Stimulated activated memory B cell treated with anti-CD40 and anti-IgM and Interleukin-4, amounts not matched to agents 10 μg/mL and 1 μg/mL and 100 μg/mL, for 72 hours (primary cell): ENCODE measurements at regions not wholly inside any gene's neighbourhood (a gene's known extent, or its start where the extent isn't known, plus 50 kb on each side); places are given as distances from the start of the nearest gene placed in this dataset.

Experiments used
- ATAC-seq: fragments of 150-1000 bp; cut with Tn5 transposase; 2 replicates; pipeline ENCODE4 v1.10.0; 2021
- H3K27ac Mint-ChIP-seq: one replicate; pipeline ENCODE4 v1.8.0; 2022; ENCODE audit warnings: mild to moderate bottlenecking, mixed read lengths
- H3K27me3 Mint-ChIP-seq: one replicate; pipeline ENCODE4 v1.8.0; 2022; ENCODE audit warnings: mixed read lengths
- H3K36me3 Mint-ChIP-seq: one replicate; pipeline ENCODE4 v1.8.0; 2022; ENCODE audit warnings: mixed read lengths
- H3K4me1 Mint-ChIP-seq: one replicate; pipeline ENCODE4 v1.8.0; 2022; ENCODE audit warnings: mixed read lengths
- H3K4me3 Mint-ChIP-seq: one replicate; pipeline ENCODE4 v1.8.0; 2022; ENCODE audit warnings: mild to moderate bottlenecking, moderate library complexity, mixed read lengths
- H3K9me3 Mint-ChIP-seq: one replicate; pipeline ENCODE4 v1.8.0; 2022; ENCODE audit warnings: mixed read lengths

- no peaks in the 10 kb centered on the region for H3K9me3 Mint-ChIP-seq
- H3K27me3 Mint-ChIP-seq, result no peaks in the 10 kb centered on the region
- H3K4me1 Mint-ChIP-seq, result no peaks in the 10 kb centered on the region
- no peak overlapping the region for H3K27ac Mint-ChIP-seq
- no peak overlapping the region for H3K4me3 Mint-ChIP-seq
- no peak for ATAC-seq
- H3K36me3 Mint-ChIP-seq, result no peaks in the 10 kb centered on the region
Measured at GRCh38 chr4:117376692-117377091, 291.3 kb upstream of the TRAM1L1 start.

GRCh38 chr4:117378942-117379341, 293.6 kb upstream of the TRAM1L1 start:
- no peak for ATAC-seq
- no peak overlapping the region for H3K27ac Mint-ChIP-seq
- no peaks in the 10 kb centered on the region for H3K36me3 Mint-ChIP-seq
- no peaks in the 10 kb centered on the region for H3K27me3 Mint-ChIP-seq
- no peak overlapping the region for H3K4me3 Mint-ChIP-seq
- no peaks in the 10 kb centered on the region for H3K4me1 Mint-ChIP-seq
- H3K9me3 Mint-ChIP-seq, result no peaks in the 10 kb centered on the region

GRCh38 chr4:117383468-117383867, 298.1 kb upstream of the TRAM1L1 start:
- Mint-ChIP-seq H3K27me3 (no peaks in the 10 kb centered on the region), H3K9me3 (no peaks in the 10 kb centered on the region), H3K27ac (no peak overlapping the region), H3K4me3 (no peak overlapping the region), H3K36me3 (no peaks in the 10 kb centered on the region), H3K4me1 (no peaks in the 10 kb centered on the region)
- ATAC-seq, result no peak

GRCh38 chr4:117385526-117385925, 300.1 kb upstream of the TRAM1L1 start:
- Mint-ChIP-seq H3K4me3 (no peak overlapping the region), H3K36me3 (no peaks in the 10 kb centered on the region), H3K9me3 (no peaks in the 10 kb centered on the region), H3K4me1 (no peaks in the 10 kb centered on the region), H3K27me3 (no peaks in the 10 kb centered on the region), H3K27ac (no peak overlapping the region)
- no peak for ATAC-seq

- Mint-ChIP-seq H3K27me3 (no peaks in the 10 kb centered on the region), H3K4me3 (no peak overlapping the region), H3K9me3 (no peaks in the 10 kb centered on the region), H3K4me1 (no peaks in the 10 kb centered on the region), H3K36me3 (no peaks in the 10 kb centered on the region), H3K27ac (no peak overlapping the region)
- no peak for ATAC-seq
Measured at GRCh38 chr4:117387072-117387471, 301.7 kb upstream of the TRAM1L1 start.

- H3K27me3 Mint-ChIP-seq, result no peaks in the 10 kb centered on the region
- no peaks in the 10 kb centered on the region for H3K4me1 Mint-ChIP-seq
- H3K4me3 Mint-ChIP-seq, result no peak overlapping the region
- H3K36me3 Mint-ChIP-seq, result no peaks in the 10 kb centered on the region
- H3K27ac Mint-ChIP-seq, result no peak overlapping the region
- peaks cover 3% of the 10 kb centered on the region for H3K9me3 Mint-ChIP-seq
- ATAC-seq, result no peak
Measured at GRCh38 chr4:117400039-117400835, 314.9 kb upstream of the TRAM1L1 start.

GRCh38 chr4:117412661-117413060, 327.3 kb upstream of the TRAM1L1 start:
- Mint-ChIP-seq H3K4me3 (no peak overlapping the region), H3K27ac (no peak overlapping the region), H3K27me3 (no peaks in the 10 kb centered on the region), H3K4me1 (no peaks in the 10 kb centered on the region), H3K36me3 (no peaks in the 10 kb centered on the region), H3K9me3 (peaks cover 5% of the 10 kb centered on the region)
- no peak for ATAC-seq

GRCh38 chr4:117417856-117418255, 332.5 kb upstream of the TRAM1L1 start:
- H3K36me3 Mint-ChIP-seq, result no peaks in the 10 kb centered on the region
- H3K9me3 Mint-ChIP-seq, result peaks cover 7% of the 10 kb centered on the region
- no peak overlapping the region for H3K27ac Mint-ChIP-seq
- no peak overlapping the region for H3K4me3 Mint-ChIP-seq
- no peak for ATAC-seq
- H3K27me3 Mint-ChIP-seq, result no peaks in the 10 kb centered on the region
- H3K4me1 Mint-ChIP-seq, result no peaks in the 10 kb centered on the region

- Mint-ChIP-seq H3K4me1 (no peaks in the 10 kb centered on the region), H3K9me3 (peaks cover 4% of the 10 kb centered on the region), H3K27me3 (no peaks in the 10 kb centered on the region), H3K36me3 (no peaks in the 10 kb centered on the region), H3K27ac (no peak overlapping the region), H3K4me3 (no peak overlapping the region)
- ATAC-seq, result no peak
Measured at GRCh38 chr4:117420948-117421347, 335.6 kb upstream of the TRAM1L1 start.

GRCh38 chr4:117421706-117422105, 336.3 kb upstream of the TRAM1L1 start:
- no peak for ATAC-seq
- Mint-ChIP-seq H3K4me1 (no peaks in the 10 kb centered on the region), H3K9me3 (peaks cover 4% of the 10 kb centered on the region), H3K27ac (no peak overlapping the region), H3K4me3 (no peak overlapping the region), H3K36me3 (no peaks in the 10 kb centered on the region), H3K27me3 (no peaks in the 10 kb centered on the region)

GRCh38 chr4:117422297-117422696, 336.9 kb upstream of the TRAM1L1 start:
- no peak overlapping the region for H3K4me3 Mint-ChIP-seq
- no peaks in the 10 kb centered on the region for H3K27me3 Mint-ChIP-seq
- no peaks in the 10 kb centered on the region for H3K4me1 Mint-ChIP-seq
- no peak overlapping the region for H3K27ac Mint-ChIP-seq
- peaks cover 4% of the 10 kb centered on the region for H3K9me3 Mint-ChIP-seq
- no peak for ATAC-seq
- no peaks in the 10 kb centered on the region for H3K36me3 Mint-ChIP-seq

GRCh38 chr4:117425636-117426035, 340.3 kb upstream of the TRAM1L1 start:
- Mint-ChIP-seq H3K36me3 (no peaks in the 10 kb centered on the region), H3K27me3 (no peaks in the 10 kb centered on the region), H3K27ac (no peak overlapping the region), H3K4me3 (no peak overlapping the region), H3K9me3 (peaks cover 7% of the 10 kb centered on the region), H3K4me1 (no peaks in the 10 kb centered on the region)
- no peak for ATAC-seq

GRCh38 chr4:117428536-117428935, 343.2 kb upstream of the TRAM1L1 start:
- Mint-ChIP-seq H3K4me1 (no peaks in the 10 kb centered on the region), H3K27me3 (no peaks in the 10 kb centered on the region)
- ATAC-seq, result no peak

GRCh38 chr4:117429061-117429460, 343.7 kb upstream of the TRAM1L1 start:
- ATAC-seq, result peak; percentile 31
- Mint-ChIP-seq H3K4me1 (no peaks in the 10 kb centered on the region), H3K36me3 (no peaks in the 10 kb centered on the region), H3K27ac (no peak overlapping the region), H3K27me3 (no peaks in the 10 kb centered on the region), H3K4me3 (no peak overlapping the region), H3K9me3 (peaks cover 5% of the 10 kb centered on the region)

More at GRCh38 chr4:117428536-117428935, 343.2 kb upstream of the TRAM1L1 start:
- Mint-ChIP-seq H3K4me3 (no peak overlapping the region), H3K36me3 (no peaks in the 10 kb centered on the region), H3K9me3 (peaks cover 5% of the 10 kb centered on the region), H3K27ac (no peak overlapping the region)

- peak; percentile 50 for ATAC-seq
- Mint-ChIP-seq H3K4me3 (no peak overlapping the region), H3K9me3 (peaks cover 5% of the 10 kb centered on the region), H3K27ac (no peak overlapping the region), H3K36me3 (no peaks in the 10 kb centered on the region), H3K27me3 (no peaks in the 10 kb centered on the region), H3K4me1 (no peaks in the 10 kb centered on the region)
Measured at GRCh38 chr4:117429506-117429905, 344.1 kb upstream of the TRAM1L1 start.

GRCh38 chr4:117434424-117434823, 349.0 kb upstream of the TRAM1L1 start:
- no peaks in the 10 kb centered on the region for H3K36me3 Mint-ChIP-seq
- H3K9me3 Mint-ChIP-seq, result no peaks in the 10 kb centered on the region
- H3K4me1 Mint-ChIP-seq, result no peaks in the 10 kb centered on the region
- no peak overlapping the region for H3K27ac Mint-ChIP-seq
- ATAC-seq, result no peak
- no peak overlapping the region for H3K4me3 Mint-ChIP-seq
- H3K27me3 Mint-ChIP-seq, result no peaks in the 10 kb centered on the region
